HG03103 (cell line): ENCODE measurements at regions not wholly inside any gene's neighbourhood (a gene's known extent, or its start where the extent isn't known, plus 50 kb on each side); places are given as distances from the start of the nearest gene placed in this dataset.

Experiments
- ATAC-seq: cut with Tn5 transposase; IDR thresholded peaks from one replicate; pipeline ENCODE4 v1.9.1; 2021; ENCODE audit warnings: low read depth; ENCODE audit not compliant: unreplicated experiment

DNA sequence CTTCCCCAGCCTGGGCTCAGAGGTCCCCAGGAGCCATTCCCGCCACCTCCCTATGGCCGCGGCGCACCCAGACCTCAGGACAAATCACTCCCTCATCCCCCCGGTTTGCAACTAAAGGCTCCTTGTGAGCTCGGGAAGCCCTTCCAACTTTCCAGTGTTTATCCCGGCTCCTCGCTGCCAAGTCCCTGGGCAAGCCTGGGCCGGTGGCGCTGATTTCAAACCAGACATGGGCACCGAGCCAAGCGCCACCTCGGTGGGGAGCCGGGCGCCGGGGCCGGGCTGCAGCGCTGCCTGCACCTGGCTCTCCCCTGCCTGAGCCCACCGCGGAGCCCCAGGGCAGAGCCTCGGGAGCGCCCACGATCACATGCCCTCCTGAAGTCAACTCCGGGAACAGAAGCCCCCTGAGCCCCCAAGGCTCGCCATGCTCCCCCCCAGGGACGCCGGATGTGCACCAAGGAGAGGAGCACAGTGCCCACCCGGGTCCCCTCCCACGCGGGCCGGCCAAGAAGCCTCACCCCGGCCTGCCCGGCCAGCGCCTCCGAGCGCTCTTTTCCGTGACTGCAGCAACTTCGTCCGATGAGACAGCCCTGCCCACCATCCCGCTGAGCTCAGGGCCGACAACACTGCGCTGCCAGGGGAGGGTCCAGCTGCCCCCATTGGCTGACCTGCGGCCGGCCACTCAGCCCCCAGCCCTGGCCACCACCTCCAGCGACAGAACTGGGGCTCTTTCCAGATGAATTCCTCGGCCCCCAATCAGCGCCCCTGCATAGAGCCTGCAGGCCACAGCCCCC is 50.0 kb downstream of the NCOR2 start:
- no peak for ATAC-seq

DNA sequence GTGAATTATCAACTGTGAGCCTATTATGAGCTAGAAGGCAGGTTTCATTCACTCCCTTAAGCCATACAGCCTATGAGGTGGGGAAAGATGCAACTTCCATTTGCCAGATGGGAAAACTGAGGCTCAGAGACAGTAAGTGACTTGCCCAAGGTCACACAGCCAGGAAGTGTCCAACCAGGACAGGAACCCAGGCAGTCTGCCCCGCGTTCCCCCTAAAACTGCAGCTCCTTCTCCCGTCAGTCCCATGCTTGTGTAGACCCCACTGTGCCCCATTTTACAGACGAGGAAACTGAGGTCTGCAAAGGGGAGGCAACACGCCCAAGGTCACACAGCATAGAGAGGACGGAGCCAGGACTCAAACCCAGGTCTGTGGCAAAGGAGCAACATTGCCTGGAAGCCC is 50.6 kb downstream of the NCOR2 start:
- no peak for ATAC-seq

DNA sequence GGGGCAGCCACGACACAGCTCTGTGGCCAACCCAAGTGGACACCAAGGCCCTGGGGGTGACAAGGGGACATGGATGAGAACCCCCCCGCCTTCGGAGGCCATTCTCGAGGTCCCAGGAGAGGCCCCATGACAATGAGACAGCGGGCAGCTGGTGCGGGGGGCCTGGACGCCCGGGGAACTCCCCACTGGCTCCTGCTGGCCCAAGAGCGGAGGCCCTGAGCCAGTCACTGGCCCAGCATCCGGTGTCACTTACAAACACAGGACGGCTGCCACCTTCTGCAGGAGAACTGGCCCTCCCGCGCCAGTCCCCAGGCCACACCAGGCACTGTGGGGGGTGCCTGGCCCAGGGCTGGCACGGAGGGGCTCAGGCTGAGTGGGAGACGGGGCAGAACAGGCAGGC is 51.4 kb downstream of the NCOR2 start:
- ATAC-seq, result no peak

DNA sequence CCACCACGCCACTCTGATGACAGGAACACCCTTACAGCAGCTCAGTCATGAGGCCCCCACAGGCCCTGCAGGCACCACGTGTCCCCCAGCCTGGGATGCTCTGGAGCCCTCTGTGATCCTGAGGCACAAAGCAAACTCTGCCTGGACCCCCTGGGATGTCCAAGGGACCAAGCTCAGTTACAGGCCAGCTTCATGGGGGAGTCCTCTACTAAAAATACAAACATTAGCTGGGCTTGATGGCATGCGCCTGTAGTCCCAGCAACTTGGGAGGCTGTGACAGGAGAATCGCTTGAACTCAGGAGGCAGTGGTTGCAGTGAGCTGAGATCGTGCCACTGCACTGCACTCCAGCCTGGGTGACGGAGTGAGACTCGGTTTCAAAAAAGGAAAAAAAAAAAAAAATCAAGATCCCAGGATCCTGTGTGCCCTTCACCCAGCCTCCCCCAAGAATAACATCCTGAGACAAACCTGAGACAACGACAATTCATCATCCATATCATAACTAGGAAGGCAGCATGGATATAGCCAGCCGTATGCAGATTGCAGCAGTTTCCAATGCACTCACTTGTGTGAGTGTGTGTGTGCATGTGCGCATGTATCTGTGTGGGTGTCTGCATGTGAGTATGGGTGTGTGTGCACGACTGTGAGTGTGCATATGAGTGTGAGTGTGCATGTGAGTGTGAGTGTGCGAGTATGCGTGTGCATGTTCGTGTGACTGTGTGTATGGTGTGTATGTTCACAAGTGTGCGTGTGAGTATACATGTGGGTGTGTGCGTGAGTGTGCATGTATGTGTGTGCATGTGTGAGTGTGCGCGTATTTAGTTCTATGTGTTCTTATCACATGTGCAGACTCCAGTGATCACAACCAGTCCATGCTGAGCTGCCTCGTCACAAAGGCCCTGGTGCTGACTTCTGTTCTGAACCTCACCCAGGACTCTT is 52.1 kb downstream of the NCOR2 start:
- no peak for ATAC-seq

DNA sequence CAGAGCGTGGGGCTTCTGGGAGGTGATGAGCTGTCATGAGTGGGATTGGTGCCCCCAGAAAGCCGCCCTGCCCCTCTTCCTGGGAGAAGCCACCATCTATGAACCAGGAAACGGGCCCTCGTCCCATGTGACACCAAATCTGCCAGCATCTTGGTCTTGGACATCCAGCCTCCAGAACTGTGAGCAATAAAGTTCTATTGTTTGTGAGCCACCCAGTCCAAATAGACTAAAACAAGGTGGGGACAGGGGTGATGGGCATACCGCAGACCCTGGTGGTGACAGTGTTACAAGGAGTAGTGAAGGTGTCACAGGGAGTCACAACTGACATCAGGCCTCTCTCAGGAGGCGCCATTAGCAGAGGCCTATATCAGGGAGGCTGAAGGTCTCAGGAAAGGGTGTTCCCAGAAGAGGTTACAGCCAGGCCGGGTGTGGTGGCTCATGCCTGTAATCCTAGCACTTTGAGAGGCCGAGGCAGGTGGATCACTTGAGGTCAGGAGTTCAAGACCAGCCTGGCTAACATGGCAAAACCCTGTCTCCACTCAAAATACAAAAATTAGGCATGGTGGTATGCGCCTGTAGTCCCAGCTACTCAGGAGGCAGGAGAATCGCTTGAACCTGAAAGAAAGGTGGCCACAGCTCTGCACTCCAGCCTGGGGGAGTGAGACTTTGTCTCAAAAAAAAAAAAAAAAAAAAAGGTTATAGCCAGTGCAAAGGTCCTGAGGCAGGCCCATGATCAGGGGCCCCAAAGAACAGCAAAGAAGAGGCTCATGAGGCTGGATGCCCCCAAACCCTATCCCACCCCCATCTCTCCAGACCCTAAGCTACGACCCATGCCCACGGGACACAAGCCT is 53.0 kb downstream of the NCOR2 start:
- no peak for ATAC-seq

DNA sequence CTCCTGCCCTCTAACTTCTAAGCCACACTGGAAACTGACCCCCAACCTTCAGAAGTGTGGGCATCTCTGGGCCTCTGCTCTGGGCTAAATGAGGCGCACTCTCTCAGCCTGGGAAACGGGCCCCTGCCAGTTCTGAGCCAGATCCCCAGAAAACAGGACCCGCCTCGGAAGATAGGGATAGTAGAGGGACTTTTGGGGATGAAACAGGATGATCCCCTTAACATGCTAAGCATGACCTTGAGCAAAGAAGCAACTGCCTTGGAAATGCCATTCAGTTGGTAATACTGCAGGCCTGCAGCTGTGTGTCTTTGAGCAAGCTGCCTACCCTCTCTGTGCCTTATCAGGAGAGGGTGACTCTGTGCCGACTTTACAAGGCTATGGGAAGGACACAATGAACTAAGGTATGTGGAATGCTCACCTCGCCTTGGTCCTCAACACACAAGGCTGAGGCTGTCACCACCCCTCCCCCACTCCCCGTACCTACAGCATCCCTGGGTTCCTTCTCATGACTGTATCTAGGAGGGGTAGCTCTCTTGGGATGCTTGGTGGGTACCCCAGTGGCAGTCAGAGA is 54.0 kb downstream of the NCOR2 start:
- no peak for ATAC-seq

DNA sequence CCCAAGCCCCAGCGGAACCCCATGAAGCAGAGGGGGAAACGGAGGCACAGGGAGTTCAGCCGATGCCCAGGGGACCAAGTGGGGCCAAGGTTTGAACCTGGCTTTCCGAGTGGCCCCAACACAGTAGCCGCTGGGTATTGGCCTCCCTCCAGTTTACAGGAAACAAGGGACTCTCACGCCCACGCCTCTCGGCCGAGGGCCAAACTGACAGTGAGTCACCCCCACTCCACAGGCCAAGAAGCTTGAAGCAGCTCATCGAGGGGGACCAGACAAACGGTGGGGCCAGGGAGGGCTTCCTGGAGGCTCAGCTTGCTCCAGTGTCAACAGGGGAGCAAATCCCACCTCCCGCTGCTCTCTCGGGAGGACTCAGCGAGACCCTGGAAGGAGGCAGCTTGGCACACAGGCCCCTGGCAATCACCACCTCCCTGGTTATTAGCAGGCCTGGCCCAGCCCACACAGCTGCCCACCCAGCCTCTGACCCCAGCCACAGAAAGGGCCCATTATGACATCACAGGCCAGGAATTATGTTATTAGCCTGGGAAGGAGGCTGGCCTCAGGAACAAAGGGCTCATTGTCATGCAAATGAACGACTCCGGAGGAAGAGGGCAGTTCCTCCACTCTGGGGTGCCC is 54.6 kb downstream of the NCOR2 start:
- no peak for ATAC-seq

DNA sequence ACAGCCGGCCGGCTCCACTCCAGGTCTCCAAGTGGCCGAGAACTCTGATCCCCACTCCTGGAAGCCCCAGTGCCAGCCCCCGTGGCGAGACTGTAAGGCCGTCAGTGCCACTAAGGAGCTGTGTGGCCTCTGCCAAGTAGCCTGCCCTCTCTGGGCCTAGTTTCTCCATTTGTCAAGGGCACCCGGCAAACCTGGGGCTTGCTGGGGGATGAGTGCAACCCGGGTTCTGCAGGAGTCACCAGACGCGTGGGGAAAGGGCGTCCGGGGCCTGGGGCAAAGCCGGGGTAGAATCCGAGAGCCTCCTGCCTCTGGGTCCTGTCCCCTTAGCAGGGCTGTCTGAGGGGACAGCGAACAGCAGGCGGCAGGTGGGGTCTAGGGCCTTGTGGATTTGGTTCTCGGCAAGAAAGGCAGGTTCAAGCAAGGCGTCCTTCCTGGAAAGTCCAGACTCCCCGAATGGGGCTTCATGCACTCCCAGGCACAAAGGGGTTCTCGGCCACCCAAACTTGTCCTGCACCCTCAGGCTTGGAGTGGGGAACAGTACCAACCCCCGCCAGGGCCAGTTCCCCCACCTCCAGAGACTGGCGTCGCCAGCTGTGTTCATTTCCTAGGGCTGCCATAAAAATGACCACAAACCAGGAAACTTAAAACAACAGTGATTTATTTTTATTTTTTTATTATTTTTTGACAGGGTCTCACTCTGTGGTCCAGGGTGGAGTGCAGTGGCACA is 56.0 kb downstream of the NCOR2 start:
- no peak for ATAC-seq

DNA sequence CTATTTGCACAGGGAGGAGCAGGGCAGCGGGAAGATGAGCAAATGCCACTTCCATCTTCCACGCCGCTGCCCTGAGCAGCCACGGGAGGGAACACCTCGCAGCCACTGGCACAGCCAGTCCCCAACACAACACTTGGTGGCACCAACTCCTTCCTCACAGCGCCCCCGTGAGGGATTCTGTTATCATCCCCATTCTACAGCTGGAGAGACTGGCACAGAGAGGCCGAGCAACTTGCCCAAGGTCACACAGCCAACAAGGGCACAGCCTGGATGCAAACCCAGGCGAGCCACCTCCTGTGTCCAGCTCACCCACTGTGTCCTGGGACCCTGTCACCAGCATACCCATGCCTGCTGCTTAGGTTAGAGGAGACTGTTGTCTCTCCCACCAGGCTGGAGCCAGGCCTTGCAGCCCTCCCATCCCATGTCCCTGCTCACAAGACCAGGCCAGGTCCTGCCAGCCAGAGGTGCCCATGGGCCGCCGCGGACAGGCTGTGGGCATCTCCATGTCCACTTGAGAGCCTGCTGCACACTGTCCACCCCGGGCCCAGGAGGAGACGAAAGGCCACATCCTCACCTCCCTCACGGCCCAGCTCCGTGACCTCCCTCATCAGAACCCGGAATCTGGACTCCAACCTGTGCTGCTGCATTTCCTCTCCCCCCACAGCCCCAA is 57.0 kb downstream of the NCOR2 start:
- ATAC-seq, result no peak

DNA sequence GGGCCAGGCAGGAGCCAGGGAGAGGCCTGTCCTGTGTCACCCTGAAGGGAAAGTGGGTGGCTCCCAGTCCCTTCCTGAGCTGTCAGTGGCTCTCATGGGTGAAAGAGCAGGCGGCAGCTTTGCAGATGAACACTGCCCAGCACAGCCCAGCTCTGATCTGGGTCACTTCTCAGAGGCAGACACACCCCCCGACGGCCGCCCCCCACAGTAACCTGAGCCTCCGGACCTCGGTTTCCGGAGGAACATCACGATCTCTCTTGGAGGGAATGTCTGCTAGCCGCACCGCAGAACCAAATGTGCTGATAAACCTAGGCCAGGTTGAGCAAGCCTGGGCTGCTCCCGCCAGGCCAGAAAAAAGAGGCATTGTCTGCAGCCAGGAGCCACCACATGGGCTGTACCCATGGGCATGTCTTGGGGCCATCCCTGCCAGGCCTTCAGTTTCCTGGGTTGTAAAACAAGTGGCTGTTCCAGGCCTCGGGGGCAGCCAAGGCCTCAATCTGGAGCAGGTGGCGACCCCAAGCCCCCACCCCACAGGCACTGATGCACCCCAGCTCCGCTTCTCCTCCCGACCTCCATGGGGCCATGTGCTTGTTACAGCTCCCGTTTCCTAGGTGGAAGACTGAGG is 57.6 kb downstream of the NCOR2 start:
- ATAC-seq, result no peak

DNA sequence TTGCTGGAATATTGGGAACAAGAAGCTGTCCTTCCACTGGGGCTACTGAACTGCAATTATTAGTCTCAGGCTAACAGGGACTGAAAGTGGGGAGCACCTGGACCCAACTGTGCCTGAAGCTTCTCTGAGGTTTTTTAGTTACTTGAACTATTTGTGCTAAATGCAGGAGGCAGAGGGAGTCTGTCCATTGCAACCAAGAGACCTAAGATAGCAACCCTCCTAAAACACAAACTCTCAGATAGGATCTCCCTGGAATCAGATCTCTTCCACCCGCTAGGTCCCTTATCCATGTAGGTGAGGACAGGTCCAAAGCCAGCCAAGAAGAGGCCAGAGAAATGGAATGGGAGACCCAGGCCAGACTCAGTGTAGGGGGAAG is 58.1 kb downstream of the NCOR2 start:
- ATAC-seq, result no peak

DNA sequence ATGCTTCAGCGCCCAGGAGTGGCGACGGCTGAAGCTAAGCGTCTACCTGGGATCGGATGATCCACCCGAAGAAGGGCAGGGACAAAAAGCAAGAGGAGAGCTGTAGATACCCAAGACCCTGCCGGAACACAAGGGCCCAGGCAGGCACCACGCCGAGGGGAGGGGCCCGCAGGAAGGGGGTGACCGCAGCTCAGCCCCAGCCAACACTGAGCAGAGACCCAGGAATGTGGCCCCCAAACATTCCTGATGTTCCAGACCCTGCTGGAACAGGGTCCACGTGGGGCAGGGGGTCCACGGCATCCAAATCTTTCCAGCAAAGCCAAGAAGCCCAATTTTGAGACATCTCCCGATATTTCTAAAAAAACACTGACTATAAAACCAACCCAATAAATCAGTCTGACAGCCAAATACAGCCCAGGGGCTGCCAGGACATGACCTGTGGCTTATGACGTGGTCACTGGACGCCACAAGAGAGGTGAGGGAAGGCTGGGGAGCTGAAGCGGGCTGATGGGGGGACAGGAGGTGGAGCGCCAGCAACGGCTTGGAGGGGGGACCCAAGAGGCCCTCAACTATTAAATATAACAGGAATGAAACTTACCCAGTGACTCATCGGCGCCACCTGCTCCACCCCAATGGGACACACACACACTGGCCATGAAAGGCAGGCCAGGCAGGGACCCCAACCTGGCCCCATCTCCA is 58.9 kb downstream of the NCOR2 start:
- no peak for ATAC-seq

DNA sequence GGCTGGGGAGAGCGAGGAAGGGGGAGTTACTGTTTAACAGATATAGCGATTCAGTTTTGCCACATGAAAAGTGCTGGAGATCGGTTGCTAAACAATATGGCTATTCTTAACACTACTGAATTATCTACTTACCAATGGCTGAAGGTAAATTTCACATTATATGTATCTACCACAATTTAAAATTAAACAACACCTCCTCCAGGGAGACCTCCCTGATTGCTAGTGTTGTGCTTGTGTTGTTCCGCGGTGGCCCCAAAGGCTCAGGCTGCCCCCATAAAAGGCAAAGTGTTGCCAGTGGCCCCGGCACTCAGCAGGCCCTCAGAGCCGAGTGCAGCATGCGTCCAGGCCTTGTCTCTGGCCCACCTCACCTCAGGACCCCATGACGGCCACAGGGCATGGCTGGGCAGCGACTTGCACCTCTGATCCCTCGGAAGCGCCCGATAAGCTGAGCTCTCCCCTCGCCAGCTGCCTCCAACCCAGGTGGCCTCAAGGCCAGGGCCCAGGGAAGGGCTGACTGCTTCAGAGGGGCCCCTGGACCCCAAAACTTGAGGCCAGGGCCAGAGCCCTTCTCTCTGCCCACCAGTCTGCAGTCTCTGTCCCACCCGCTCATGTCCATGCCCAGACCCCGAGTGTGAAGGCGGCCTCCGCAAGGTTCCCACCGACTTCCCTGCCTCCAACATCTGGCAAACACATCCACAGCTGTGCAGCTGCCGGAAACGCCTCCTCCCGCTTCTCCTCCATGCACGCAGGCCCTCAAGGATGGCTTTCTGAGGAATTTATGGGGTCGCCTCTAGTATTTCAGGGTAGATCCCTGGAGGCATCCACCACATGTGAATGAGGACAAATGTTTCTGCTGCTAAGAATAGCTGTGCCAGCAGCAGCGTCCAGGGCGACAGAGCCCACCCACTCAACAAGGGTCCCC is 60.0 kb downstream of the NCOR2 start:
- no peak for ATAC-seq

DNA sequence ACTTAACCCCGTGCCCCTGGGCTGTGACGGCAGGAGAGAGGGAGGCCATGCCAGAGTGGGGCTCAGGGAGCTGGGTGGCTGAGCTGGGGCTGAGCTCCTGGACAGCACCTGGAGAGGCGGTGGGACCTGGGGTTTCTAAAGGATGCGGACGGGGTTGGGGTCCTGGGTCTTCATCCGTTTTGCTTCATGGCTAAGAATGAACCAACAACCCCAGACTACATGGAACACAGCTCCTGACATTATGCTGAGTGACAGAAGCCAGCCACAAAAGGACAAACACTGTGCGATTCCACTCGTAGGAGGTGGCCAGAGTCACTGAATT is 60.6 kb downstream of the NCOR2 start:
- no peak for ATAC-seq

DNA sequence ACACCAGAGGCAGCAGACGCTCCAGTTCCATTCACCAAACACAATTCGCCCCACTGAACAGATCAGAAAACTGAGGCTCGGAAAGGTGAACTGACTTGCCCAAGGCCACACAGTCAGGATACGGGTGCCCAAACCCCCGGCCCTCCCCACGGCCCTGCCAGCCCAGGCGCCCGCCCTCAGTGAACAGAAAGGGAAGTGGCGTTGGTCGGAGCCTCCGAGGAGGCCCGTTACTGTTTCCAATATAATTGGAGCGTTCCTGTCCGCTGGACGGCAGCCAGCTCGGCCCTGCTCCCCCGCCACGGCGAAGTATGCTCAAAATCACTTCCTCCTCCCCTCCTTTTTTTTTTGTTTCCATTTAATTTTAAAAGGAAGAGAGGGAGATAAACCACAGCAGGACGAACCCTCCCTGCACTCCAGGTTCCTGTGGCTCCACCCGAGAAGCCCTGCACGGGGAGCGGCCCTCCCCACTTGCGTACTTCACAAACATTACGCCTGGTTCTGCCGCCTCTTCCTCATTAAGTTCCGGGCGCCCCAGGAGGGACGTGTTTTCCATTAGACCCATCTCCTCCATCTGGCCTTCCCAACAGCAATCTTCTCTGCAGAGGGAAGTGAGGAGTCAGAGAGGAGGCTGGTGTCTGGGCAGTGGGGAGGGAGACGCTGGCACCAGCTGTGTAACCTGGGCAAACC is 61.1 kb downstream of the NCOR2 start:
- no peak for ATAC-seq

DNA sequence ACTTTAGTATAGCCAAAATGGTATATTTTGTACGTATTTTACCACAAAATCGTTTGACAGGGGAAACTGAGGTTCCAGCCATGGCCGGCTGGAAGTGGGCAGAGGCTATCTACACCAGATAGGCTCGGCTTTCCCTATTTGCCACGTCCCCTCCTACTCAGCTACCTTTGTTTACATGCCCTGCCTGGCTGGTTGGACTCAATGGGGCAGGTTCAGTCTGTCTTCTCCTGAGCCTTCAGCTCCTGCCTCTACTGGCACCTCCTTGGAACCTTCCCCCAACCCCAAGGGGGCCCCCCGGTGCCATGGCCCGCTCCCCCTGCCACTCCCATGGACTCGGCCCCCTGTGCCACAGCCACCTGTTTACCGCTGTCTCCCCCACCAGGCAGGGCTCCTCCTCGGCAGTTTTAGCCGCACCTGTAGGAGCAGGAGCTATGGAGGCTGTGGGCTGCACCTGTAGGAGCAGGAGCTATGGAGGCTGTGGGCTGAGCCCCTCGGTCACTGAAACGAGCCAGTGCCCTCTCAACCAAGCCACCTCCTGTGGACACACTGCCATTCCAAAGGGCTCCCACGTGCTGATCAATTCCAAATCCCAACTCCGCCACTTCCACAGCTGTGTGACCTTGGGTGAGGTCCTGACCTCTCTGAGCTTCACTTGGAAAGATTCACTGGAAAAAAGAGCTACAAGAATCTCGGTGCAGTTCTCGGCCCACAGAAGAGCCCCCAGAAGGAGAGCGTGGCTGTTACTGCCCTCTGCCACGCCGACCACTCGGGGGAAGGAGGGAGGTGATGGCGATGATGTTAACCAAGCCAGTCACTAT is 62.2 kb downstream of the NCOR2 start:
- ATAC-seq, result no peak
